Activated gamma-delta T cell (primary cell): ENCODE measurements at regions not wholly inside any gene's neighbourhood (a gene's known extent, or its start where the extent isn't known, plus 50 kb on each side); places are given as distances from the start of the nearest gene placed in this dataset.
"Not testable (repeated sequence)": the region's sequence is repeated elsewhere in the genome, so short reads cannot be mapped to it uniquely, and the experiment has no call there.

Source experiments
- DNase-seq: peaks from one replicate; lab custom pipeline; 2025; lab: John Stamatoyannopoulos, UW

DNA sequence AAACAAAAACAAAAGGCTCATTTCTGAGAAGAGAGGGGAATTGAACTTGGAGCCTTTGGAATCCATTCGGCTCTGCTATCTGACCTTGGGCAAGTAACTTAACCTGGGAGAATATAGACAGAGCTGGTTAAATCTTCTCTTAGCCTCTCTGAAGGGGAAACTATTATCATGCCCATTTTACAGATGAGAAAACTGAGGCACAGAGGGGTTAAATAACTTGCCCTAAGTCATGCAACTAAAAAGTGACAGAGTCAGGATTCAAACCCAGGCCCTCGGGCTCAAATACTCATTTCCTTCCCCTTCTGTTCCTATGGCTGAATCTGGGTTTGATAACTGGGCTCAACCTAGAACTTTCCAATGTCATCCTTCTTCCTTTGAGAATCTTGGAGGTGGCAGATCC, 291.3 kb upstream of the MSX2 start:
- DNase-seq: no peak

DNA sequence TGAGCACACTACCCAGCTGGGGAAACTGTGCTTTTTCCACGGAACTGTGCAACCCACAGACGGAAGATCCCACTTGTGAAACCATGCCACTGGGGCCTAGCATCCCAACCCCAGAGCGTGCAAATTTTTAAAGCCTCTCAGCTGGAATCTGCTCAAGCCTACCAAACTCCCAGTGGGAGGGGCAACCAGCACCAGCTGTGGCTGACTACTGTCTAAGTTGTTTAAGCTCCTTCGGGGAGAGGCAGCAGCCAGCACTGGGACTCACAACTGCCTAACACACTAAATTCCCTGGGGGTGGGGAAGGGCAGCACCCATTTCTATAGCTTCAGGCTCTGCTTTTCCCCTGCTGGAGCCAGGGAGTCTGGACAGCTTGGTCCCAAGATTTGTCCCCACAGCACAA, 287.6 kb upstream of the MSX2 start:
- DNase-seq: no peak

- no peak for DNase-seq
These were observed 279.7 kb upstream of the MSX2 start for GRCh38 chr5:174444479-174445188.

GRCh38 chr5:174446446-174446845, 277.9 kb upstream of the MSX2 start:
- DNase-seq: no peak

- no peak for DNase-seq
These were observed 277.4 kb upstream of the MSX2 start for GRCh38 chr5:174446988-174447387.

DNA sequence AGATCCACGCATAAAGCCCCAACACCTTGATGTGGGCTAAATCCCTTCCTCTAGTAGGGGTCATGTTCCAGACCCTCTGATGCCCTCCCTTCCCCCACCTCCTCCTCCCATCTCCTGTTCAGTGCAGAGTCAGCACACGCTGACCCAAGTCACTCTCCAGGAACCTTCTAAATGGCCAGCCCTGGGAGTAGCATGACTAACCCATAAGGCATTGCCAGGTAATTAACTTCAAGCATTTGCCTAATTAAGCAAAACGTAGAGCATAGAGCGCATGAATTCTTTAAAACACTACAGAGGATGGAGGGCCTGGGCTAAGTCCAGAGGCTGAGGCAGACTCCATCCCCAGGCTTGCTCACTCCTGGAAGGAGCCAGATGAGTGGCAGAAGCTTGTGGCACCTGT, 276.3 kb upstream of the MSX2 start:
- no peak for DNase-seq

DNA sequence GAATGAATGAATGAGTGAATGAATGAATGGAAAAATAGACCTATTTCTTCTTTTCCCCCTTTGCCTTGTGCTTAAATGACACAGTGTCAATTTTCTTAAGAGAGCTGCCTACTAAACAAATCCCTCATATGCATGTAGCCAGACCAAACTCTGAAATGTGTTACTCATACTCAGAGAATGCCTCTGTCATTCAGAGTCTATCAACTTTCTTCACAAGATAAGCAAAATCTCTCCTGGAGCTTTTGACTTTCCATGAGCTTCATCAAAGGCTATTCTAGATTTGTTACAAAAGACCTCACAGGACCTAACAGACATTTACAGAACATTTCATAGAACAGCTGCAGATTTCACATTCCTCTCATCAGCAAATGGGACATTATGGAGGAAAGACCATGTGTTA, 275.7 kb upstream of the MSX2 start:
- no peak for DNase-seq

DNA sequence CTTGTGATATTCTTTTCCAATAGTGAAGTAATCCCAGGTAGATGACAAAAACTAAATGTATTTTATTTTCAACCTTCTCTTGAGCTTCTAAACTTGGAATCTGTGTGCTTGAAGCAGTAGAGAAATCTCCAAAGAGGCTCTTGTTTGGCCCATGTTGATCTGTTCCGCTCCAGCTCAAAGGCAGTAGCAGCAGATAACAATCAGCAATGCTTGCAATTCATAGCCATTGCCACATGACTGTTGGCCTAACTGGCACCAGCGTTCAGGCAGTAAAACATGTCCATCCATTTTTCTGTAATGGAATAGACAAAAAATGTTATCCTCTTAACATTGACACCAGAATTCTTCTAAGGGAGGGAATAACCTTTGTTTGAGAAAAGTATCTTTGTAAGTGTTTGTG, 270.7 kb upstream of the MSX2 start:
- DNase-seq: no peak

DNA sequence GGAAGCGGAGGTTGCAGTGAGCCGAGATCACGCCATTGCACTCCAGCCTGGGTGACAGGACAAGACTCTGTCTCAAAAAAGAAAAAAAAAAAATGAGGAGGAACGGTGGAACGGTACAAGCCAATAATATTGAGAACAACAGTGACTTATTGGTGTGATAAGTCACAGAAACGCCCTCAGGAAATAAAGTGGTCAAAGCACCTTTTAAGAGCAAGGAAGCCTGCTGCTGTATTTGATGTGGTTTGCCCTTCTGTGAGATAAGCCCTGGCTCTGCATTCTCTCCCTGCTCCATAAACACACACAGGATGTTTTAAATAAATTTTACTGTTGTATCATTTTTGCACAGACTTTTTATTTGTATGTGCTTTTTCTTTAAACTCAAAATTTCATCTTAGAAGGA, 269.9 kb upstream of the MSX2 start:
- DNase-seq: no peak

DNA sequence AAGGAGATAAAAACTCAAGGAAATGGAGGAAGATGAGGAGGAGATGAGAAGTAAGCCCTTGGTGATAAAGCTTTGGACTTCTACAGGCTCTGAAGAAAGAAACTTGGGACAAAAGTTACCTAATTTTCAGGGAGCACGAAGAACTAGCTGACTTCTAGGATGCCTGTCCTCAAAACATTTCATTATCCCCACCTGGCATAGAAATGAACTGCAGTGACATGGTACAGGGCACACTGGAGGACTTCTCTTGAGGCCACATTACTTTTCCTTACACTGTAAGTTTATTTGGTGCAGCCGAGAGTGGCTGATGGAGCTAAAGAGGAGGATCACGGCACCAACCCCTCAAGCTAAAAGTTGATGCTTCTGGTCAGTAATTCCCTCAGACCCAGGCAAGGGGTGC, 269.5 kb upstream of the MSX2 start:
- DNase-seq: no peak

DNA sequence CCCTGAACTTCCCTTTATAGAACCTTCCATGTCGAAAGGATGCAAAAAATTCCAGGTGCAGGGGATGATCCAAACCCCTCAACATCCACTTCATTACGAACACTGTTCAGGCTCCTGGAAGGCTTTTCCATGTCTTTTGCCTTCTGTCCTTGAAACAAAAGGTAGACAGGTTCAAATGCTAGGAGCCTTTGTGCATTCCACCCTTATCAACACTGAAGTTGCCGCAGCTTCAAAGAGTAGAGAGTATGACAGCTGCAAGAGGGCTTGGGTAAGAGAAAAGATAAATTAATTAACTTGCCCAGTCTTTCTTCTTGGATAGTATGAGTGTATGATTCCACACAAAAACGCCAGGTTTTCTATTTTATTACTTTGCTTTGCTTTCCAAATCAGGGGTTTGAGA, 269.1 kb upstream of the MSX2 start:
- DNase-seq: no peak

GRCh38 chr5:174457141-174457678, 267.2 kb upstream of the MSX2 start:
- no peak for DNase-seq

DNA sequence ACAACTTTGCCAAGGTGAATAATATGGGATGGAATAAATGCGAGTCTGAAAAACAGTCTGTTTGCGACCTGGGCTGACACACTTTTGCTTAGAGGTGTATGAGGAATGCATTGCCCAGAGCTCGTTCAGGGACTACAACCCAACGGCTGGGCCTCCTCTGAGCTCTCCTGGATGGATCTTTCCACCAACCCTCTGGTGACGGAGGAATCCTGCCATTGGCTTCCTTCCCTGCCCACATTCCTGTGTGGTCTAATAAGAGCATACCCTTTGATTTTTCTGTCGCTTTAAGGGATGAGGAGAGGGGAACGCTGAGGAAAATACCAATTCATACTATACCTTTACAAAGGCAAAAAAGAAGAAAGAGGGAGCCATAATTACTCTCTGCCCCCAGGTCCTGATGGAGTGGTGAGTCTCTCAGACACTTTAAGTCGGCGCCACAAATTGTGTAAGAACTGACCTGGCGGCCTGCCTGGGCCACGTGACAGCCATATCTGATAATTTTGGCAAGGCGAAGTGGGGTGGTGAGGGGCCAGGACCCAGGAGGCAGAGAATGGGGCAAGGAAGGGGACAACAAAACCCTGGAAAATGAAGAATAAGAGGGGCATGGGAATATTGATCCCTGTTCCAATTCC, 265.2 kb upstream of the MSX2 start:
- no peak for DNase-seq

DNA sequence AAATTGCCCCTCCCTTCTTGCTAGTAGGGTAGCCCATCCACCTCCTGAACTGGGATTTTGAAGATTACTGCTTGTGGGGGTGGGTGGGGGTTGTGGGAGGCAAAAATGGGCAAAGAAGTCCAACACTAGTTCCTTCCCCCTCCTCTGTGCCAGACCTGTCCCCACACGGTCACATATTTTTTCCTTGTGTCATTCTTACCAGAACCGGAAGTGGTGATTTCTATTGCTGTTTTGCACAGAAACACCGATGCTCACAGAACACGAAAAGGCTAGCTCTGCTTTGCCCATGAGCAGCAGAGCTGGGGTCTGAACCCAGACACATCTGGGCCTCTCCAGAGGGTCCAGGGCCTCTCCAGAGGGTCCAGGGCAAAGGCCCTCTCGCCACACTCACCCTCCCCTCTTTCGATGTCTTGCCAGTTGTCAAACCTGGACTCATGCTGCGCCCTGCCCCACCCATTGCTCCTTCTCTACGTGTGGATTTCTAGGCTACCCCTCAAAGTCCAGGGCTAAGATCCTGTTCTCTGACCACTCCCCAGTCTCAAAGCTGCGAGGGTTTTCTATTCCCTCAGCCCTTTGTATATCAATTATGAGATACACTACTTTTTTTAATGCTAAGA, 264.4 kb upstream of the MSX2 start:
- no peak for DNase-seq

DNA sequence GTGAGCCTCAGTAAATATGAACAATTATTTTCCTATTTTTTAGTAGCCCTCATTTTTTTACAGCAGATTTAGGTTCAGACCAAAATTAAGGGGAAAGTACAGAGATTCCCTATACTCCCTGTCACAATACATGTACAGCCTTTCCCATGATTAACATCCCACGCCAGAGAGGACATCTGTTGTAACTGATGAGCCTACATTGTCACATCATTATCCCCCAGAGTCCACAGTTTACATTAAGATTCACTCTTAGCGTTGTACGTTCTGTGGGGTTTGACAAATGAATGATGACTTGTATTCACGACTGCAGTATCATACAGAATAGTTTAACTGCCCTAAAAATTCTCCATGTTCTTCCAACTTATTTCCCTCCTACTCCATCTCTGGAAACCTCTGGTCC, 262.3 kb upstream of the MSX2 start:
- no peak for DNase-seq

- DNase-seq: no peak
These were observed 259.7 kb upstream of the MSX2 start for GRCh38 chr5:174464504-174465165.

GRCh38 chr5:174471528-174471927, 252.9 kb upstream of the MSX2 start:
- DNase-seq: not testable (repeated sequence)

DNA sequence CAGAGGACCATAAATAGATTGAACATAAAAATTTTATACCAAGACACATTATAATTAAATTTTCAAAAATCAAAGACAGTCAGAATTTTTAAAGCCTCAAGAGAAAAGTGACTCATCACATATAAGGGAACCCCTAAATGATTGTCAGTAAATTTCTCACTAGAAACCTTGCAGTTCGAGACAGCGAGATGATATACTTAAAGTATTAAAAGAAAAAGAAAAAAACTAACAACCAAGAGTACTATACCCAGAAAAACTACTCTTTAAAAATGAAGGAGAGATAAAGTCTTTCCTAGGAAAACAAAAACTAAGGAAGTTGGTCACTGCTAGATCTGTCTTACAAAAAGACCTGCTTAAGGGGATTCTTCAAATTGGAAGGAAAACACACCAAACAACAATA, 251.4 kb upstream of the MSX2 start:
- DNase-seq: no peak

GRCh38 chr5:174476001-174476400, 248.4 kb upstream of the MSX2 start:
- not testable (repeated sequence) for DNase-seq

DNA sequence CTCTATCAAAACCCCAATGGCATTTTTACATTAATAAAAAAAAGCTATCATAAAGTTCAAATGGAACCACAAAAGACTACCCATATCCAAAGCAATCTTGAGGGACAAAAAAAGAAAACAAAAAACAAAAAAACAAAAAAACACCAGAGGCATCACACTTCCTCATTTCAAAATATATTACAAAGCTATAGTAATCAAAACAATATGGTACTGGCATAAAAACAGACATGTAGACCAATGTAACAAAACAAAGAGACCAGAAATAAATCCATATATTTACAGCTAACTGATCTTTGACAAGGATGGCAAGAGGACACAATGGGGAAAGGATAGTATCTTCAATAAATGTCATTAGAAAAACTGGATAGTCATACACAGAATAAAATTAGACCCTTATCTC, 245.1 kb upstream of the MSX2 start:
- DNase-seq: no peak

GRCh38 chr5:174481737-174482136, 242.6 kb upstream of the MSX2 start:
- DNase-seq: no peak

DNA sequence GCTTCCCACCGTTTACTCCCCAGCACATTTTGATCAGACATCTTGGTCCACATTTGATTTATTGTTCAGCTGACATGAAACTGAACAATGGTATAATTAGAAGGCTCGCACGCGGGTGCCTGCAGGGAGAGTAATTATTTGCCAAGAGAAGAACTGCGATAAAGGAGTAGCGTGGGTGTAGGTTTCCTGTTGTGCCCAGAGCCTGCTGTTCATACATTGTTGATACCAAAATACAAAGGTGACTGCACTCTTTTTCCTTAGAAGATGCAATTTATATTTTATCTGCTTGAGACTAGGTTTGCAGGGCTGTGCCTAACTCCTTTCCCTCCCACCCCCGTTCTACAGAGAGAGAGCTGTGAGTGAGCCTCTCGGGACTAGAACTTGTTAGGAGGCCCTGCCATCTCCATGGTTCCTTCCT, 241.8 kb upstream of the MSX2 start:
- DNase-seq: no peak

- no peak for DNase-seq
These were observed 241.0 kb upstream of the MSX2 start for GRCh38 chr5:174483411-174483810.
